KG1 (cell line): ENCODE measurements at regions not wholly inside any gene's neighbourhood (a gene's known extent, or its start where the extent isn't known, plus 50 kb on each side); places are given as distances from the start of the nearest gene placed in this dataset.

Source experiments
- DNase-seq: peaks from one replicate; lab custom pipeline; 2025; lab: John Stamatoyannopoulos, UW

DNA sequence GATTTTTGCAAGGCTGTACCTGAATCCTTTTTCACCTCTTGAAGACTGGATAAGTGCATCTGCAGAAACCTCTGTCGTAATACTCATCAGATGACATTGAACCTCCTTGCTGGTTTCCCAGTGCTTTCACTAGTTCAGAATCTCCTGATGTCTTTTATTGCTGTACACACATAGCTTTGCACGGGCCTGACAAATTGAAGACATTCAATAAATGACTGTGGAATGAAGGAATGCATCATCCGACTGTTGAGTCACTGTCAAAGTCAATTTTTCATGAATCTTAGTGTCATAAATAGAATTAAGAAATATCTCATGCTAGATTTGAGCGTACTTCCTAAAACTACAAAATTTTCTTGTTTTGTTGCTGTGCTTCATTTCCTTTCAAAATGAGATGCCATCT, 598.2 kb upstream of the MAP3K7 start:
- no peak for DNase-seq

DNA sequence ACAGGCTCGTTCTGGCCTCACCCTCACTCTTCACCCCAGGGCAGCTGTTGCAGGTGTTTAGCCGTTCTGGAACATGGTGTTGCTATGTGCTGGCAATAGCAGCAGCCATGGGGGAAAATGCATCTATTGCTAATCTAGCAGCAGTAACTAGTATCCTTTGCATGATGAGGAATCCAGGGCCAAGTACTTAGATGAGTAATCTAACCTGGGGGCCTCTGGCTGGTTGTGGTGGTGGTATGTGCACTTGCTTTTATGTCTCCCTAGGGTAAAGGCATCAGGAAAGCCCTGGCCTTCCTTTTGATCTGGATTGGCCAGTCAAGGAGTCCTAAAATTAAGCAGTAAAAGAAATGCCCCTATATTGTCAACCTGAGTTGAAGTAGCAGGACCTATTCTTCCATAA, 594.5 kb upstream of the MAP3K7 start:
- DNase-seq: no peak

DNA sequence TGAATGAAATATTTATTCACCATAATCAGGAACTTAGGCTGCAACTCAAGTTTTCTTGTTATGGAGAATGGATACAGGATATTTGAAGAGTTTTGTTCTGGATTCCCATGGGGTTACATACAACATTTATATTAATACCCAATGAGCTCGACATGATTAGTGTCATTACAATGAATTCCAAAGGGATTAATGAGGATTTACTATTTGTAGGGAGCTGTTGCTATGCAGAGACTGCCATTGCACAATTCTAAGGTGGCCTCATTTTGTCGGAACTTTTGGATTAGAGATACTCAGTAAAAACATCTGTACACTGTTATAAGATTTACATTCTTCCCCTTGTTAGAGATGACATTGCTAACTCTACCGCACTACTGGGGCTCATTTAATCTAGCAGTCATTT, 586.8 kb upstream of the MAP3K7 start:
- DNase-seq: no peak

DNA sequence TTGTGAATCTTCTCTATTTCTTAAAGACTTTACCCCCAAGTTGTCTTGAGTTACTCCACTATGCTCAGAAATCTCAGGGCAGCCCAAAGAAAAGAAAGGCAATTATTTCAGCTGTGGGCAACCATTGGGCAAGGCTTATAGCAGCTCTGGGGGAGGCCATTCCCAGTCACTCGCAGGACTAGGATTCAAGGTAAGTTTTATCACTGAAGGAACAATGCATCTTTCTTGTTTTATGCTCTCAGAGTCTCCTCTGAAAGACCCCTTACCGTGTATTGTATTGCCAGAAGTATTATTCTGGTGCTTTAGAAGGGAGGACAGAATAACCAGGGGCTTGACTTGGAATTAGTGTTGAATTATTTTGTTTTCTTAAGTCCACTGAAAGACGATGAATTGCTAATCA, 586.3 kb upstream of the MAP3K7 start:
- no peak for DNase-seq

DNA sequence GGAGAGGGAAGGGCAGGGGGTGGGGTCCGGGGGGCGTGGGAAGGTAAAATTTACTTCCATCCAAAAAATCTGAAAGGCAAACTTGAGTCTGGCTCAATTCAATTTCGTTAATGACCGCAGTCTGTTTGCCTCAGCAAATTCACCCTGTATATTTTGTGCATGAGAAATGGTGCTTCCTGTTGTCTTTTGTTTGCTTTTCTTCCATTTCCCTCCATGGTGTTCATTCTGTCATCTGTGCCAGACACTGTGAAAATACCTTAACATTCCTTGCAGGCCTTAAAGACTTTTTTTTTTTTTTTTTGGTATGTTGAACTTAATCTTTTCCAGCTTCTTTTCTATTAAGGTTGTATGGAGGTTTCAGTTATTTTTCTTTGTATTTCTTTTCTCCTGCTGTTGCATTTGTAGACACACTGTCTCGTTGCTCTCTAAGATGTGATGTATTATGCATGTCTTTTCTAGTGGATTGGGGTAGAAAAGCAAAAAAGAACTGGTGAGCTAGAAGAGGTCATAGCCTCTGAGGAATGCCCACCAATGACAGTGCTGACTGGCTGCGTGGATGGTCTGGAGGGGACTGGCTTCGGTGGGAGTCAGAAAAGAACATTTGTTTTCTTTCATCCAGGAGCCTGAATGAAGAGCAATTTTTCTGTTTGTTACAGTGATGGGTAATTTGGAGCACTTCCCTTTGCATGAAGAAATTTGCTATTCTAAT, 585.0 kb upstream of the MAP3K7 start:
- no peak for DNase-seq

DNA sequence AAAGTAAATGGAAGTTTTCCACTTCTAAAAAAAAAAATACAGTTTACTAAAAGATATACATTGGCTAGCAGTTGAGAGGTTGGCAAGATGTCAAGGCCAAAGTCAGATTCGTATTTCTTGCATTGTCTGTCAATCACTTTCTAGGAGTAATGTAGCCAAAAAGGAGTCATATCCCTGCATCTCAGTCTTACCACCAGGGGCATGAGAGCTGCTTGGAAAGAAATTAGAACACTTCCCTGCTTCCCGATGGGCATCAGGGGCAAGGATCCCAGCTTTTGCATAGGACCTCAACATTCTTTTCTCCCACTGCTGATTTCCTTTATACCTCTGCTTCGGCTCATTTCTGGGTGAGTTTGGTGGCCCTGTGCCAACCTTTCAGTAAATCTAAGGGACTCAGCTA, 581.0 kb upstream of the MAP3K7 start:
- no peak for DNase-seq

DNA sequence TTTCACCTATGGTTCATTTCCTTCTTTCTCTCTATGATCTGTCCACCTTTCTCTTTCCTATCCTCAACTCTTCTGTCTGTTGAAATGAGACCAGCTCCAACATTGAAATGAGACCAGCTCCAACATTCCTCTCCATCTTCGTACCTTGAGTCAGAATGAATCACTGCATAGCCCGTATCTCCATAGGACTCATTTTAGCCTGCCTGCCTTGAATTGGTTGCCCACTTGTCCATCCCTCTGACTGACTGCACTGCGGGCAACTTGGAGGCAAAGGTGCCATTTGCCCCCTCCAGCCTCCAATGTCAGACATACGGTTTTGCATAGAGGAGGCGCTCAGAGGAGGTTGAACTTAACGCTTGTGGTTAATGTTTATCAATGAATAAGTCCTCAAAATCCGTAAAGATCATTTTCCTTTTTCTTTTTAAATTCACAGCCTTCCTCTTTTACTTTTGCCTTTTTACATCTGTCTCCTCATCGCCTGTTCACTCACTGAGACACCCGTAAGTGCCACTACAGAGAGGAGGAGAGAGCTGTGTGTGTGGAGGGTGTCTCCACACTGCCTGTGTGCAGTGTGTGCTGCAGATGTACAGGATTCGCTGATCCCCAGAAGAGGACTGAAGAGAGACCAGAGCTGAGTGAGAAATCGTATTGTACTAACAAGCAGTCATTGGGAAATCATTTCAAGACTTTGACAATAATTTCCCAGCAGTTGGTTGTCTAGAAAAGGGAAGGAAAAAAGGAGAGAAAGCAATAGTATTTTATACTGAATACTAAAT, 579.6 kb upstream of the MAP3K7 start:
- no peak for DNase-seq

DNA sequence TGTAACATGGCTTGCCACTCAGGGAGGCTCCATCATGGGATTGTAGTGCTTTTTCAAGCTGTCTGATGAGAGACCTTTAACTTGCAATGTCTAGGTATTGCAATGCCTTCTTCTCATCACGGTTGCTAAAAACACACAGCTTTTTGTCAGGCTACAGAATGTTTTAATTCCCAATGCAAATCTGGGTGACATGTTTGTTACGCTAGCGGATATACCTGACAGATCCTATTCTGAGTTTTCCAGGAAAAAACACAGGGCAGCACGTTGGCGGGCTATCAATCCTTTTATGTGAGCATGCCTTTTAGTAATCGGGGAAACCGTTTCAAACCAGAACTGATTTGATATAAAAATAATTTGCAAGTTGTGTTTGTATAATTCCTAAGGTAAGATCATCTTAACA, 577.2 kb upstream of the MAP3K7 start:
- DNase-seq: no peak

DNA sequence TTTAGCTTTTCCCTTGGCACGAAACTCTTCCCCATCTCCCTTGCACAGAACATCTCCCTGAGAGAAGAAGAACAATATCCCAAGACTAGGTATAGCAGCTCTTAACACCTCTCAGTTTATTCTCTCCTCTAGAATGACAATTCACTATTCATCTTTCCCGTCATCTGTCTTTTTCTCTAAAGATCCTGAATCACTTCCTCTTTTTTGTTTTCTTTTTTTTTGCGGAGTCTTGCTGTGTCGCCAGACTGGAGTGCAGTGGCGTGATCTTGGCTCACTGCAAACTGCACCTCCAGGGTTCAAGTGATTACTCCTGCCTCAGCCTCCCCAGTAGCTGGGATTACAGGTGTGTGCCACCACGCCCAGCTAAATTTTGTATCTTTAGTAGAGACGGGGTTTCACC, 574.4 kb upstream of the MAP3K7 start:
- DNase-seq: no peak

DNA sequence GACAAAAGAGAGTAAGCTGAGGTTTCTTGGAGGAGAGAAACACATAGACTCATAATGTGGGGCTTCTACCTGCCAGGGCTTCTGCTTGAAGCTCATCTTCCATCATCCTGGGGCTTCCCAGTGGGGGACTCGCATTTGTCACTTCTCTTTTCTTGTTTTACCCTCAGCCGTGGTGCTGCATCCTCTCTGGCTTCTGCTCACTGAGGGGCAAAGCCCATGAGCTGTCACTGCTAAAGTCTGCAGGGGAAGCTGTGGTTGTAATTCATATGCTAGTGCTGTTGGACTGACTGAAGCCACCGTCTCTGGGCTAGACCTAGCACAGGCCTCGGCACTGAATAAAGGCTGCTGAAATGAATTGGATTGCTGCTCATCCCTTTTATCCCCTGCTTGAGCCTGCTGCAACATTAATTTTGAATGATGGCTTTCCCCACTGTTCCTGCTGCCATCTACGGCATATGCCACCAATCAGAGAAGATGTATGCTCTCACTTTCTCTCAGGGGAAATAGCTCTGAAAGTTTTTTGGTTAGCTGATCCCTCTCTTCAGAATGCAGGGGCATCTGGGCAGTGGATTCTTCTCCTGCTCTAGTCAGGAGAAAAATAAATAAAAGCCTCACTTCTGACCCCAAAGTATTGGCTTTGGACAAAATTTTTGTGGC, 568.4 kb upstream of the MAP3K7 start:
- DNase-seq: no peak

DNA sequence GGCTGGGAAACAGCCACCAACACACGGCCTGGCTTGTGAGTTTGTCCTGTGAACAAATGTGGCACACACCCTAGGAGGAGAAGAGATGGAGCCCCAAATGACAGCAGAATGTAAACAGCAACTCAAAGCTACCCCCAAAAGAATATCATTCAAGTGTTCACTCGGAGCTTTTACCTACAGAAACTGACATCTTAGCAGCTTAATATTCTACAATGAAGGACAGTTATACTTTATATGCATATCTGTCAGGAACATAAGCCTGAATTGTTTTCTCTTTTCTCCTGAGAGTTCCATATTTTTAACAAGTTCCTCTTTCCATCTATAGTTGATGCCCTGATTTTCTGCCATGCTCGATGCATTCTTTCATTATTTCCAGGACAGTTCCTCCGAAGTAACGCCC, 566.0 kb upstream of the MAP3K7 start:
- DNase-seq: no peak

DNA sequence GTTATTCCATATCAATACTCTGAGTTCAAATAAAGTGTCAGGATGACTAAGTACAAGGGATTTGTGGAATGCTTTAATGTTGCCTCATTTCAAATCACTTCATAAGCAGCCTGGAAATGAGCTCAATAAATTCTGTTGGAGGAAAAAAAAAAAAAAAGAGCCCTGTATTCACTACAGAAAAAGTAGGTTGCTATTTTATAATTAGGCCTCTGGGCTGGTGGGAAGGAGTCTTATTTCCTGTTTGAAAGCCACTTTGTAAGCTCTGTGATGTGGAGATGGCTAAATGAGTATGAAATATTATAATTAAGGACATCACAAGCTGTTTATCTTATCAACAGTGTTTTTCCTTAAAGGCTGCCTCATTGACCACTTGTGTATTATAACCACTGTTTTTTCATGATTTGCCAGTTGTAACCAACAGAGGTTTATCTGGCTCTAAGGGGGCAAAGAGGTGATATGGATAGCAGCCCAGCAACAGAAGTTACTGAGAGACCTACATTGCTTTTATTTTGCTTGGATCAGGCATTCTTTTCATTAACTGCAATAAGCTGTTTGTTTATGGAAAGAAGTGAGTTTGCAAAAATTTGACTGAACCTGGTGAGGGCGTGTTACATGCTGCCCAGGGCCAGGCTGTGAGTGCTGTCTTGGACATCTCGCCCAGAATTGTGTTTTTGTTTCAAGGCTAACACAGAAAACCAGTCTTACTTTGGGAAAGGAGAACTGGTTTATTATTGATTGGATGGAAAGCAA, 563.3 kb upstream of the MAP3K7 start:
- no peak for DNase-seq

DNA sequence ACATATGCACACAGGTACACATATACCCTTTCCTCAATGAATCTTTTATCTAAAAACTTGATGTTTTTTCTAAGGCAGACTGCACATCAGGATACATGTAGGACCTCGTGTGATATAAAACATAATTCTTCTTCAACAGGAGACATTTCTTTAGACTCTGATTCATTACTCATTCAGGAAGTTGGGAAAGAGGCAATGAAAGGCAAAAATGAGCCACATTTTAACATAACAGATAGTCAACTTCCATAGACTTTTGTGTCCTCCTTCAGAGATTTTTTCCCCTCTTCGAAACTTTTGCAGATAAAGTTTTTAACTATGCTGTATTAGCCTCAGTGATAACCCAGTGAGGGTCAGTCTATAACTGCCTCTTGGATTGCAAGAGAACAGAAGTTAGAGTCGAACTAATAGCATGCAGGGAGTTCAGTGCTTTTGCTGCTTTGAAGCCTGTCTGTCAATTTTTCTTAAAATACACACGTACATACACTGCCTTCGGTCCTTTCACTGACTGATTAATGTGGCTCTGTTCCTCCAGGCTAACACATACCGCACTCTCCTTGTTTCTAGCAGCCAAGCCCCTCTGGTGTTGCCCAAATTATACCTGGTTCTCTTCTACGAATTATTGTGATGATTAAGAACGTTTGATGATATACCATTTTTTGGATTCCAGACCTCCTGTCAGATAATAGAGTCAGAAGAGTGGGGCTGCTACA, 562.5 kb upstream of the MAP3K7 start:
- no peak for DNase-seq

DNA sequence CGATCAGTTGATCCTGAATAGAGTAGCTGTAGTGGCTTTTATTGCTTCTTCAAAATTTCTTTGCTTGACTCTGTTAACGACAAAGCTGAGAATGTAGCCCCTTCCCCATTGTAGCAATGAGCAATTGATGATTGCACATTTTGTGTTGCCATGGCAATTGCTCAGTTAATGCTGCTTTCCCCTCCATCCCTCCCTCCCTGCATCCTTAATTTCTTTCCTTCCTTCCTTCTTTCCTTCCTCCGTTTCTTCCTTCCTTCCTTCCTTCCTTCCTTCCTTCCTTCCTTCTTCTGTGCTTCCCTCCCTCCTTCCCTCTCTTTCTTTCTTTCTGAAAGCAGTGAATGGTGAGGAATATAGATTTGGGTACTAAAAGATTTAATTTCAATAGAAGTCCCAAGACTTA, 557.3 kb upstream of the MAP3K7 start:
- no peak for DNase-seq

DNA sequence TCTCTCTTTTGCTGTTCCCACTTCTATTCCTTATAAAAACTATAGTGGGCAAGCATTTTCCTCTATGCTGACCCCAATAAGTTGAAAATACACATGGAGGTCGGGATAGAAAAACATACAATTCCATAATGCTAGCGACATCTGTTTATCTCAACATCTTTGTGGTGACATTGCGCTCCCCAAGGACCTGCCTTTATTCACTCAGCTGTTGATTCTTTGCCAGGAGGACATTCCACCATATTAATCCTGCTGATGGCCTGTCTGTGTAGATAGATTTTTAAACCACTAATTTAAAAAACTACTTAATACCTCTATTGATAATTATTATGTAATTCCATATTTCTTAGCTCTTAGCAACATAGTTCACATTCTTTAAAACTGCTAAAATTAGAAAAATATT, 555.3 kb upstream of the MAP3K7 start:
- no peak for DNase-seq

DNA sequence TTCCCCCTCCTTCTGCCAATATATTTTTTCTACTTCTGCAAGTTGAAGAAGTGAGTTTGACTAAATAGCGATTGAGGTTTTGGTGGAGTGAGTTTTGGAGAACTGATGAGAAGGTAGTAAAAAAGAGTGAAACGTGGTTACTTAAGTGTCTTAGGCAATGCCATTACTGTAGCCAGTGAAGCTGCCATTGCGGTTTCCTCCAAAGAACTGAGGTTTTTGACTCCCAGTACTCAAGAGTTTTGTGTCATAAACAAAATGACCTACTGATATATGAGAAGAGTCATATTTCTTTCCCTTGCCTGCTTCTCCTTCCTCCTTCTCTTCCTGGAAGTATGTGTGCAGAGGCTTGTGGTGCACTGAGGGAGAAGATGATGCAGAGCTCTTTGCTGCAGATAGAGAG, 554.5 kb upstream of the MAP3K7 start:
- no peak for DNase-seq

DNA sequence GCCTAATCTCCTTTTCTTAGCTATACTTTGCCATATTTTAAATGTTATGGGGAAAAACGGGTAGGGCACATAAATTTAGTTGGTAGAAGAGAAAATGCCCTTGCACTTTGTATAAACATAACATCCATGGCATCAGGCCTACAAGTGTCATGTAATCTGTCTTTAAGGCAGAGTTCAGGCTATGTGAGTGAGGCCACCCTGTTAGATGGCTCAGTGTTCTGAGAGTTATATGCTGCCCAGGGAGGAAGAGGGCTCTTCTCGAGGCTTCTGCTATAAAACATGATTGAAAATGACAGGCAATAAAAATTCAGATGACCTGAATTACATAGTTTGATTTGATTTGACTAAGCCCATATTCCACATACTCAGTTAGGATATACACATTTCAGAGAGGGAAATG, 553.6 kb upstream of the MAP3K7 start:
- DNase-seq: no peak

DNA sequence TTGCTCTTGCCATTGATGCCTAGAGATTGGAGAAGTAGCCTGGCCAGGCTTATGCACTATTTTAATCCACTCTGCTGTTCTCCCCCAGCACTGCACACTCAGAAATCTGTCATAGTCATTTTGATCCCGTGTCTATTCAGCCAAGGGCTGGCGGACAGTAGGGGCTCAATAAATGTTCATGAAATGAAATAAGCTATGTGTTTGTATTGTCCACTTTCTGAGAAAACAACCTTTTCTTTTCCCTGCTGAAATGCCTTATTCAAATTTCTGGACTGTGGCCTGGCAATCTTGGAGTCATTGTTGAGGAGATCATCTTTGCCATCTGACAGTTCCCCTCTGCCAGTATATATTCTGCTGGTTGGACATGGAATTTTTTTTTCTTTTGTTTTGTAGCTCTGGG, 550.4 kb upstream of the MAP3K7 start:
- DNase-seq: no peak

DNA sequence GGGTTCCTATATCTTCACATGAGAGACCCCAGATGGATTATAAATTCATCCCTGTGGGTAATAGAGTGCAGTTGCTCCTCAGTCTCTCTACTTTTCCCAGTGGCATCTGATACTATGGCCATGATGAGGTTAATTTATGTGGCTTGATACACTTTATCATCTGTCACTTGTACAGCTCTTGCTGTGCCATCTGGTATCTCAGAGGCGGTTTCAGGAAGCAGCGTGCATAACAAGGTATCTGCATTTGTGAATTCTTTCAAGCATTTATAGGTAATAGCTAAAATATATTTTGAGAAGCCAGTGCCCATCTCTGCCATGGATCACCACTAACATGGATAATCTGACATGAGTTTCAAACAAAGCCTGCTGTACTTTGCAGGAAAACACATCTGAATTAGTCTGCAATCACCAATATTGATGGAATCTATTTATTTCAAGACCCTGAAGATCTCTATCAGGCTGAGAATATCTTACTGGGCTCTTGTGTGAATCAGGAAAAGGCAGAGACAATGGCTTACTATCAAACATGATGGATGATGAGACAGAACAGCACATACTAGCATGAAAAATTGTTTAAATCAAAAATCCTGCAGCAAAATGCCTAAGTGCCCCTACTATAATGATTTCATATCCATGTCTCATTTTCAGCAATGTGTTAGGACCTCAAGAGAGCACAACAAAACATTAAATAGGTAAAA, 548.7 kb upstream of the MAP3K7 start:
- no peak for DNase-seq

DNA sequence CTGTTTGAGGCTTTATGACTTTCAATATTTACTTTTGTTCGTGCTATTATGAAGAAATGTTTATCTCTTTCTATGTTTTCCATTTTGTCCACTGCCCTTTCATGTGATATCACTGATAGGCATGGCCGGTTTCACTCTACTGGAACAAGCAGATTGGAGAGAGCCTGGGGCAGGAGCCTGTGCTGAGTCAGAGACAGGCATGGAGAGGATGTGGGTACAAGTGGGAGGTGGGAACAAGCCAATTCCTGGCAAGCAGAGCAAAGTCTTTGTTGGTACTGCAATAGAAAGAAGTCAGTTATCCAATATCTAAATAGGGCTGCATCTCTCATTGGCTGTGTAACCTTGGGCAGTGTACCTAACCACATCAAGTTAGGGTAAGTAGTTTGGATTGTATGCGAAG, 545.6 kb upstream of the MAP3K7 start:
- no peak for DNase-seq

DNA sequence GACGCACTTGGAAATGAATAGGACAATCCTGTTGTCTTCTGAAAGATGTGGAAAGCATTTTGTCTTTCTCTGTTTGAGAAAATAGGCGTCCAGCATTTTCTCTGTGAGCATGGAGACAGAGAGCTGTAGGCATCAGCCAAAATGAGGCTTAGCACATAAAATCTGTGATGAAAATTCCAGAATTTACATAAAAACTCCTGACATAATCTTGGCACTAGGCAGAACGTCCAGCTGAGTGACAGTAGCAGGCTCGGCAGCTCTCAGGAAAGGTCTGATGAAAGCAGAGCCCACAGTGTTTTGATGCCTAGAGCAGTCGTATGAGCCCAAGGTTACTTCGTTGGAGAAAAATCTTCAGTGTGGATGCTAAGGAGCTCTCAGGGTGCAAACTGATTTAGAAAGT, 543.3 kb upstream of the MAP3K7 start:
- no peak for DNase-seq
